MM.1S (cell line): ENCODE measurements at regions not wholly inside any gene's neighbourhood (a gene's known extent, or its start where the extent isn't known, plus 50 kb on each side); places are given as distances from the start of the nearest gene placed in this dataset.

ENCODE experiments used
- EZH2 ChIP-seq: fragments of 300-600 bp; sonication (generic); optimal IDR thresholded peaks from 2 replicates; pipeline ENCODE3; 2017; ENCODE audit warnings: low read depth, mild to moderate bottlenecking, antibody characterized with exemption, low read length, mixed read lengths
- EZH2phosphoT487 ChIP-seq: fragments of 300-600 bp; sonication (generic); IDR thresholded peaks from 2 replicates; pipeline ENCODE4 v1.6.1; 2018; ENCODE audit warnings: antibody characterized with exemption, low read length
- TF ChIP-seq, protein P1 (sequence below): fragments of 300-600 bp; sonication (generic); IDR thresholded peaks from 2 replicates; pipeline ENCODE4 v1.5.1; 2016; ENCODE audit warnings: antibody characterized with exemption, low read length, mixed read lengths

DNA sequence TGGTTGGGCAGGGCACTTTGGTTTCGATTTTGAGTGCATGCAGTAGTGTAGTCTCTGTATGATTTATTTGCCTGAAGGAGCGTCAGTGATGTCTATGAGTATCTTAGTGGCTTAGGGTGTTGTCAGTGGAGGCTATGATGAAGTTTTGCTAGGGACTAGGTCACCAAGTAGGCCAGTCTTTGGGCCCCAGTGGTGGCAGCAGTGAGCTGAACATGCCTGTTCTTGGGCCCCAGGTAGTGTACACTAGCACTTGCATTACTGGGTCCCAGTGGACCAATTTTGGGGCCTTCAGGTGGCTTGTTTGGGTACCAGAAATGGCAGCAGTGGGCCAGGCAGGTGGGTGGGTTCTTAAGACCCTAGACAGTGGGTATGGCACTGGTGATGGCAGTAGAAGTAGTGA, 598.7 kb upstream of the SPRY2 start:
- TF ChIP-seq, protein P1, sequence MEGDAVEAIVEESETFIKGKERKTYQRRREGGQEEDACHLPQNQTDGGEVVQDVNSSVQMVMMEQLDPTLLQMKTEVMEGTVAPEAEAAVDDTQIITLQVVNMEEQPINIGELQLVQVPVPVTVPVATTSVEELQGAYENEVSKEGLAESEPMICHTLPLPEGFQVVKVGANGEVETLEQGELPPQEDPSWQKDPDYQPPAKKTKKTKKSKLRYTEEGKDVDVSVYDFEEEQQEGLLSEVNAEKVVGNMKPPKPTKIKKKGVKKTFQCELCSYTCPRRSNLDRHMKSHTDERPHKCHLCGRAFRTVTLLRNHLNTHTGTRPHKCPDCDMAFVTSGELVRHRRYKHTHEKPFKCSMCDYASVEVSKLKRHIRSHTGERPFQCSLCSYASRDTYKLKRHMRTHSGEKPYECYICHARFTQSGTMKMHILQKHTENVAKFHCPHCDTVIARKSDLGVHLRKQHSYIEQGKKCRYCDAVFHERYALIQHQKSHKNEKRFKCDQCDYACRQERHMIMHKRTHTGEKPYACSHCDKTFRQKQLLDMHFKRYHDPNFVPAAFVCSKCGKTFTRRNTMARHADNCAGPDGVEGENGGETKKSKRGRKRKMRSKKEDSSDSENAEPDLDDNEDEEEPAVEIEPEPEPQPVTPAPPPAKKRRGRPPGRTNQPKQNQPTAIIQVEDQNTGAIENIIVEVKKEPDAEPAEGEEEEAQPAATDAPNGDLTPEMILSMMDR, result no peak
- TF ChIP-seq EZH2phosphoT487, result no peak
- no peak for TF ChIP-seq EZH2
